NCI-H1694 (cell line): ENCODE measurements at regions not wholly inside any gene's neighbourhood (a gene's known extent, or its start where the extent isn't known, plus 50 kb on each side); places are given as distances from the start of the nearest gene placed in this dataset.

ENCODE experiments used
- DNase-seq: peaks from one replicate; lab custom pipeline; 2025; lab: John Stamatoyannopoulos, UW

GRCh38 chr15:38647683-38648082 lies 83.1 kb upstream of the RASGRP1 start:
- peak; percentile 28 for DNase-seq

- DNase-seq, result no peak
These were observed 83.7 kb upstream of the RASGRP1 start for GRCh38 chr15:38648121-38648843.

- DNase-seq, result no peak
These were observed 85.8 kb upstream of the RASGRP1 start for GRCh38 chr15:38650384-38650783.

- DNase-seq, result no peak
These were observed 86.3 kb upstream of the RASGRP1 start for GRCh38 chr15:38650936-38651327.

GRCh38 chr15:38651328-38652038 lies 86.9 kb upstream of the RASGRP1 start:
- DNase-seq, result no peak

- no peak for DNase-seq
These were observed 87.7 kb upstream of the RASGRP1 start for GRCh38 chr15:38652183-38652794.

GRCh38 chr15:38652998-38653397 lies 88.4 kb upstream of the RASGRP1 start:
- DNase-seq, result no peak

- DNase-seq, result no peak
These were observed 93.8 kb upstream of the RASGRP1 start for GRCh38 chr15:38658431-38658830.

GRCh38 chr15:38660738-38661137 lies 96.1 kb upstream of the RASGRP1 start:
- no peak for DNase-seq

GRCh38 chr15:38662033-38662802 lies 97.6 kb upstream of the RASGRP1 start:
- no peak for DNase-seq

- DNase-seq, result no peak
These were observed 98.2 kb upstream of the RASGRP1 start for GRCh38 chr15:38662805-38663204.

GRCh38 chr15:38665586-38666305 lies 101.1 kb upstream of the RASGRP1 start:
- no peak for DNase-seq

GRCh38 chr15:38666865-38667510 lies 102.4 kb upstream of the RASGRP1 start:
- no peak for DNase-seq

- DNase-seq, result no peak
These were observed 103.6 kb upstream of the RASGRP1 start for GRCh38 chr15:38667890-38668850.

- DNase-seq, result no peak
These were observed 104.3 kb upstream of the RASGRP1 start for GRCh38 chr15:38668898-38669391.

GRCh38 chr15:38670128-38671005 lies 105.8 kb upstream of the RASGRP1 start:
- no peak for DNase-seq

GRCh38 chr15:38671006-38671387 lies 106.4 kb upstream of the RASGRP1 start:
- no peak for DNase-seq

GRCh38 chr15:38671675-38672254 lies 107.2 kb upstream of the RASGRP1 start:
- no peak for DNase-seq

- DNase-seq, result no peak
These were observed 107.7 kb upstream of the RASGRP1 start for GRCh38 chr15:38672273-38672672.
